Sigmoid colon (tissue), 6 donors: ENCODE measurements at regions not wholly inside any gene's neighbourhood (a gene's known extent, or its start where the extent isn't known, plus 50 kb on each side); places are given as distances from the start of the nearest gene placed in this dataset.
"Not testable (repeated sequence)": the region's sequence is repeated elsewhere in the genome, so short reads cannot be mapped to it uniquely, and the experiment has no call there.

Source experiments
- DNase-seq: peaks from one replicate; pipeline ENCODE4 v3.0.0-alpha.2; 2019
- H3K27ac ChIP-seq, 4 donors: fragments of 200-600 bp; sonication (generic); one replicate each; pipeline ENCODE4 v1.5.1; 2016 to 2019; ENCODE audit warnings: mild to moderate bottlenecking in 1 of 4
- H3K27me3 ChIP-seq, 3 donors: fragments of 200-600 bp; sonication (generic); one replicate each; pipeline ENCODE4 v1.5.1; 2019; ENCODE audit warnings: mild to moderate bottlenecking in 1 of 3
- H3K36me3 ChIP-seq, 4 donors: fragments of 200-600 bp; sonication (generic); one replicate each; pipeline ENCODE4 v1.5.1; 2016 to 2019
- H3K4me1 ChIP-seq, 4 donors: fragments of 200-600 bp; sonication (generic); one replicate each; pipeline ENCODE4 v1.5.1; 2017 to 2019
- H3K4me3 ChIP-seq, 4 donors: fragments of 200-600 bp; sonication (generic); one replicate each; pipeline ENCODE4 v1.5.1; 2017 to 2019; ENCODE audit warnings: mild to moderate bottlenecking in 2 of 4, moderate library complexity in 1 of 4
- H3K9me3 ChIP-seq, 4 donors: fragments of 200-600 bp in 3 of 4; sonication (generic) in 3 of 4; one replicate each; pipeline versions ENCODE4 v1.5.1 to v1.6.1; 2013 to 2019
- POLR2AphosphoS5 ChIP-seq, 4 donors: sonication (generic); formaldehyde crosslinking; IDR thresholded peaks; one replicate each; pipeline ENCODE4 v1.6.1; 2017; ENCODE audit warnings: antibody characterized with exemption in 4 of 4
- WGBS, 2 donors: extraction: QIAGEN DNeasy Blood & Tissue Kit; methylation state at CpG; one replicate each; pipeline ENCODE4 v1.1.7; 2013; 5-methylcytosine and 5-hydroxymethylcytosine counted together
- intact Hi-C: fragments of 100-400 bp; cut with DNase I; formaldehyde crosslinking; loops from one replicate; pipeline ENCODE4 v1.15.1; 2023
- donor health status: healthy with polysubstance abuse.
- donor health status: healthy.

- H3K36me3 ChIP-seq, H3K4me1 ChIP-seq, intact Hi-C loops, H3K4me3 ChIP-seq, H3K27ac ChIP-seq, H3K9me3 ChIP-seq, H3K27me3 ChIP-seq, DNase-seq: not testable (repeated sequence)
- no CpG with 5 or more reads among the region's 5 CpGs for WGBS, 2 donors
Observed at GRCh38 chr1:196366-196765, 255.1 kb downstream of the OR4F29 start.

GRCh38 chr1:191296-192049 is 260.0 kb downstream of the OR4F29 start:
- H3K9me3 ChIP-seq, H3K4me3 ChIP-seq, H3K4me1 ChIP-seq, H3K27me3 ChIP-seq, H3K27ac ChIP-seq, H3K36me3 ChIP-seq, intact Hi-C loops: not testable (repeated sequence)
- TF ChIP-seq POLR2AphosphoS5 (IDR thresholded peaks at IDR 0.05): peak in 2 of 4 donors; percentile 8 to 13
- DNase-seq: peak; percentile 73
- 66 to 80% methylated on average over 16 of the region's 19 CpGs for WGBS, 2 donors

- H3K27me3 ChIP-seq, H3K4me1 ChIP-seq, intact Hi-C loops, H3K27ac ChIP-seq, H3K9me3 ChIP-seq, H3K4me3 ChIP-seq: not testable (repeated sequence)
- WGBS, 2 donors: 85 to 91% methylated on average over 4 of the region's 6 CpGs
- peak; percentile 14 for DNase-seq
- peaks cover 4 to 10% (median 8%) of the 10 kb centered on the region in 4 donors for H3K36me3 ChIP-seq
Observed at GRCh38 chr1:190678-191077, 260.8 kb downstream of the OR4F29 start.

DNA sequence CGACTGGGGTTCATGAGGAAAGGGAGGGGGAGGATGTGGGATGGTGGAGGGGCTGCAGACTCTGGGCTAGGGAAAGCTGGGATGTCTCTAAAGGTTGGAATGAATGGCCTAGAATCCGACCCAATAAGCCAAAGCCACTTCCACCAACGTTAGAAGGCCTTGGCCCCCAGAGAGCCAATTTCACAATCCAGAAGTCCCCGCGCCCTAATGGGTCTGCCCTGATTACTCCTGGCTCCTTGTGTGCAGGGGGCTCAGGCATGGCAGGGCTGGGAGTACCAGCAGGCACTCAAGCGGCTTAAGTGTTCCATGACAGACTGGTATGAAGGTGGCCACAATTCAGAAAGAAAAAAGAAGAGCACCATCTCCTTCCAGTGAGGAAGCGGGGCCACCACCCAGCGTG is 261.6 kb downstream of the OR4F29 start:
- H3K9me3 ChIP-seq, H3K4me1 ChIP-seq, intact Hi-C loops, H3K4me3 ChIP-seq, H3K27me3 ChIP-seq, H3K27ac ChIP-seq: not testable (repeated sequence)
- 82 to 92% methylated on average over 3 to 4 of the region's 8 CpGs for WGBS, 2 donors
- peak; percentile 52 for DNase-seq
- H3K36me3 ChIP-seq: peaks cover 4 to 10% (median 8%) of the 10 kb centered on the region in 4 donors

- H3K27me3 ChIP-seq, H3K27ac ChIP-seq, H3K9me3 ChIP-seq, intact Hi-C loops, H3K4me1 ChIP-seq, H3K4me3 ChIP-seq: not testable (repeated sequence)
- DNase-seq: peak; percentile 34
- H3K36me3 ChIP-seq: peaks cover 4 to 10% (median 8%) of the 10 kb centered on the region in 4 donors
- WGBS, 2 donors: 91 to 95% methylated on average over 6 of the region's 13 CpGs
Observed at GRCh38 chr1:189270-189669, 262.2 kb downstream of the OR4F29 start.

DNA sequence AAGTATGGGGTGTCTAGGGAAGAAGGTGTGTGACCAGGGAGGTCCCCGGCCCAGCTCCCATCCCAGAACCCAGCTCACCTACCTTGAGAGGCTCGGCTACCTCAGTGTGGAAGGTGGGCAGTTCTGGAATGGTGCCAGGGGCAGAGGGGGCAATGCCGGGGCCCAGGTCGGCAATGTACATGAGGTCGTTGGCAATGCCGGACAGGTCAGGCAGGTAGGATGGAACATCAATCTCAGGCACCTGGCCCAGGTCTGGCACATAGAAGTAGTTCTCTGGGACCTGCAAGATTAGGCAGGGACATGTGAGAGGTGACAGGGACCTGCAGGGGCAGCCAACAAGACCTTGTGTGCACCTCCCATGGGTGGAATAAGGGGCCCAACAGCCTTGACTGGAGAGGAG is 264.2 kb downstream of the OR4F29 start:
- H3K4me3 ChIP-seq, H3K4me1 ChIP-seq, H3K27ac ChIP-seq, DNase-seq, H3K27me3 ChIP-seq, H3K9me3 ChIP-seq, intact Hi-C loops: not testable (repeated sequence)
- 67 to 76% methylated on average over 4 of the region's 6 CpGs for WGBS, 2 donors
- peaks cover 4 to 10% (median 8%) of the 10 kb centered on the region in 4 donors for H3K36me3 ChIP-seq

- H3K4me3 ChIP-seq, H3K27ac ChIP-seq, H3K9me3 ChIP-seq, H3K4me1 ChIP-seq, H3K27me3 ChIP-seq, intact Hi-C loops: not testable (repeated sequence)
- peak; percentile 64 for DNase-seq
- 90 to 94% methylated on average over 2 of the region's 2 CpGs for WGBS, 2 donors
- peaks cover 4 to 10% (median 8%) of the 10 kb centered on the region in 4 donors for H3K36me3 ChIP-seq
Observed at GRCh38 chr1:186691-187131, 264.8 kb downstream of the OR4F29 start.

DNA sequence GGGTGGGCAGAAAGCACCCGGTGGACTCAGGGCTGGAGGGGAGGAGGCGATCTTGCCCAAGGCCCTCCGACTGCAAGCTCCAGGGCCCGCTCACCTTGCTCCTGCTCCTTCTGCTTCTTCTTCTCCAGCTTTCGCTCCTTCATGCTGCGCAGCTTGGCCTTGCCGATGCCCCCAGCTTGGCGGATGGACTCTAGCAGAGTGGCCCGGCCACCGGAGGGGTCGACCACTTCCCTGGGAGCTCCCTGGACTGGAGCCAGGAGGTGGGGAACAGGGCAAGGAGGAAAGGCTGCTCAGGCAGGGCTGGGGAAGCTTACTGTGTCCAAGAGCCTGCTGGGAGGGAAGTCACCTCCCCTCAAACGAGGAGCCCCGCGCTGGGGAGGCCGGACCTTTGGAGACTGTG is 265.3 kb downstream of the OR4F29 start:
- H3K4me3 ChIP-seq, H3K27me3 ChIP-seq, H3K4me1 ChIP-seq, H3K9me3 ChIP-seq, intact Hi-C loops, H3K27ac ChIP-seq: not testable (repeated sequence)
- WGBS, 2 donors: 95% methylated on average over 6 to 10 of the region's 15 CpGs
- peaks cover 4 to 10% (median 8%) of the 10 kb centered on the region in 4 donors for H3K36me3 ChIP-seq
- DNase-seq: peak; percentile 56

GRCh38 chr1:185526-185925 is 266.0 kb downstream of the OR4F29 start:
- H3K27ac ChIP-seq, H3K4me3 ChIP-seq, intact Hi-C loops, H3K9me3 ChIP-seq, H3K27me3 ChIP-seq, H3K4me1 ChIP-seq: not testable (repeated sequence)
- 83 to 85% methylated on average over 5 of the region's 13 CpGs for WGBS, 2 donors
- peak; percentile 59 for DNase-seq
- peaks cover 4 to 10% (median 8%) of the 10 kb centered on the region in 4 donors for H3K36me3 ChIP-seq
